GM23338 (cell line): ENCODE measurements at regions not wholly inside any gene's neighbourhood (a gene's known extent, or its start where the extent isn't known, plus 50 kb on each side); places are given as distances from the start of the nearest gene placed in this dataset.

ENCODE experiments used
- CTCF ChIP-seq, 2 experiments: fragments of 200-600 bp in 1 of 2; sonication (generic) in 1 of 2; conservative IDR thresholded peaks; 2 replicates each; pipeline versions ENCODE4 v1.5.1 to v1.6.1; 2016 to 2017; ENCODE audit warnings: antibody characterized with exemption in 2 of 2, low read depth in 2 of 2, mild to moderate bottlenecking in 2 of 2, moderate library complexity in 1 of 2
- EZH2 ChIP-seq: fragments of 200-600 bp; sonication (generic); IDR thresholded peaks from one replicate; pipeline ENCODE4 v1.8.0; 2017; ENCODE audit warnings: antibody characterized with exemption, mild to moderate bottlenecking, low read depth; ENCODE audit not compliant: unreplicated experiment
- EZH2phosphoT487 ChIP-seq: fragments of 200-600 bp; sonication (generic); IDR thresholded peaks from one replicate; pipeline ENCODE4 v1.8.1; 2018; ENCODE audit warnings: antibody characterized with exemption; ENCODE audit not compliant: unreplicated experiment
- POLR2AphosphoS5 ChIP-seq: IDR thresholded peaks from 2 replicates; pipeline ENCODE4 v1.6.1; 2016; ENCODE audit warnings: antibody characterized with exemption, low read depth
- REST ChIP-seq: IDR thresholded peaks from one replicate; pipeline ENCODE4 v1.6.1; 2018; ENCODE audit warnings: antibody characterized with exemption; ENCODE audit not compliant: unreplicated experiment

GRCh38 chr12:78361683-78362082, 502.9 kb upstream of the SYT1 start:
- no peak for TF ChIP-seq CTCF (conservative IDR thresholded peaks at IDR 0.05; ENCODE audit: low read depth in 2 of 2)
- no peak for TF ChIP-seq EZH2phosphoT487
- TF ChIP-seq EZH2, result no peak
- TF ChIP-seq POLR2AphosphoS5, result no peak
- no peak for TF ChIP-seq REST
